MM.1S (cell line): ENCODE measurements at regions not wholly inside any gene's neighbourhood (a gene's known extent, or its start where the extent isn't known, plus 50 kb on each side); places are given as distances from the start of the nearest gene placed in this dataset.

Experiments used
- CTCF ChIP-seq: fragments of 300-600 bp; sonication (generic); IDR thresholded peaks from 2 replicates; pipeline ENCODE4 v1.5.1; 2016; ENCODE audit warnings: antibody characterized with exemption, low read length, mixed read lengths
- EZH2 ChIP-seq: fragments of 300-600 bp; sonication (generic); optimal IDR thresholded peaks from 2 replicates; pipeline ENCODE3; 2017; ENCODE audit warnings: low read depth, mild to moderate bottlenecking, antibody characterized with exemption, low read length, mixed read lengths

DNA sequence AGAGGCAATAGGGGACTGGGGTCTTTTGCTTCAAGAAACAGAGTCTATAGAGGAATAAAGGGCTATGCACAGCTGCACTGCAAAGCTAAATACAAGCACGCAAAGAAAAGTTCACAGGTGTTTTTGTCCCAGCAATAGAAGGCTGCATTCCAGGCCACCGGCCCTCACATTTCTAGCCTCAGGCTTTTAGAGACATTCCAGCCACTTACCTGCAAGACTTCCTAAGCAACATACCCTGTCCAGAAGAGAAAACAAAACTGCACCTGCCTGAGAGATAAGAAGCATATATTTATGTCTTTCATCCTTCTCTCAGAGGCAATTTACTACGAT is 220.5 kb downstream of the OPA1 start:
- no peak for TF ChIP-seq CTCF
- TF ChIP-seq EZH2, result no peak
